ENCODE measurements at regions not wholly inside any gene's neighbourhood (a gene's known extent, or its start where the extent isn't known, plus 50 kb on each side); places are given as distances from the start of the nearest gene placed in this dataset.
"Not testable (repeated sequence)": the region's sequence is repeated elsewhere in the genome, so short reads cannot be mapped to it uniquely, and the experiment has no call there.

GRCh38 chr16:16727048-16727447 is 348.1 kb downstream of the NPIPA7 start:
- TF ChIP-seq POLR2A (IDR thresholded peaks at IDR 0.05); CTCF (IDR thresholded peaks at IDR 0.05 in 8 of 11, conservative IDR thresholded peaks at IDR 0.05 in 3 of 11); POLR2AphosphoS5 (IDR thresholded peaks at IDR 0.05): not testable (repeated sequence)
